HG03439 (cell line): ENCODE measurements at regions not wholly inside any gene's neighbourhood (a gene's known extent, or its start where the extent isn't known, plus 50 kb on each side); places are given as distances from the start of the nearest gene placed in this dataset.

Source experiments
- ATAC-seq: cut with Tn5 transposase; IDR thresholded peaks from one replicate; pipeline ENCODE4 v1.9.1; 2021; ENCODE audit warnings: mild to moderate bottlenecking, moderate library complexity; ENCODE audit not compliant: unreplicated experiment

DNA sequence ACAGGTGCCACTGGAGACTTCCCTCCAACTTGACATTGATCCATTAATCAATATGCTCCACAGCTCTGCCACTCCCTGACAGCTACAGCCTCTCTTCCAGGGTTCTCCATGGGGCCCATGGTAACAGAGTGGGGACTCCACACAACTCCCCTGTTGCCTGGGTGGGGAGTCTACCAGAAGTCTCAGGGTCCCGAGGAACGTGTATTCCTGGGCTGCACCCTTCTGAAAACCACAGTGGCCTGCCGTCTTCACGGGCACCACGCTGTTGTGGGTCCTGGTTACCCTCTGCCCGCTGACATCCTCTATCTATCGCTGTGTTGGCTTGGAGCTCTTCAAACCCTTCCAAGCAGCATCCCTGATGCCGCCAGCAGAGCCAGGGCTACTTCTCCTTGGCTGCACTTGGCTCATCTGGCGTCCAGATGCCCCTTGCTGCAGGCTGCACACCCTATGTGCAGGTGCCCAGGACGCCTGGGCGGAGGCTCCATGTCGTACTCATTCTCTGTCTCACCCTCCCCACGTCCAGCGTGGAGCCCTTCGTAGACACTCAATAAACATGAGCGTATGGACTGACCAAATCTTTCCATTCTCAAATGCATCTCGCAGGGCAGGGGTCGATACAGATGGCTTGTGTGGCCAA is 1341.8 kb downstream of the TBC1D22A start:
- ATAC-seq, result no peak

GRCh38 chr22:48103126-48103875 is 1340.9 kb downstream of the TBC1D22A start:
- ATAC-seq, result no peak

GRCh38 chr22:48102581-48102980 is 1340.1 kb downstream of the TBC1D22A start:
- no peak for ATAC-seq

DNA sequence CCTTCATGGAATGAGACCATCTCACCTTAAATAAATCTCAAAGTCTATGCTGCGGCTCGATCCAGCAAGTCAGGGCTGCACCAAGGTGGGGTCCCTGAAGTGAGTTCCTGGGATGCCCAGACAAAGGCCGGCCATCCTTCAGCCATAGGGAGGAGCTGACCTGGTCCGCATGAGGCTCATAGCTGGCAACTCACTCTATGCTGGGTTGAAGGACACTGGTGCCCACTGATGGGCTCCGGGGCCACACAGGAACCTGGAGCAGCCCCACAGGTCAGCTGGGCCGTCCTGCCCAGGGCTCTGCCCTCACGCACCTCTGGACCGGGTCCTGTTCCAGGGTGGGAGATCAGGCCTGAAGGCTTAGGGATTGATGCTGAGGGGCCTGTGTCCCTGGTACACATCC is 1339.3 kb downstream of the TBC1D22A start:
- no peak for ATAC-seq

DNA sequence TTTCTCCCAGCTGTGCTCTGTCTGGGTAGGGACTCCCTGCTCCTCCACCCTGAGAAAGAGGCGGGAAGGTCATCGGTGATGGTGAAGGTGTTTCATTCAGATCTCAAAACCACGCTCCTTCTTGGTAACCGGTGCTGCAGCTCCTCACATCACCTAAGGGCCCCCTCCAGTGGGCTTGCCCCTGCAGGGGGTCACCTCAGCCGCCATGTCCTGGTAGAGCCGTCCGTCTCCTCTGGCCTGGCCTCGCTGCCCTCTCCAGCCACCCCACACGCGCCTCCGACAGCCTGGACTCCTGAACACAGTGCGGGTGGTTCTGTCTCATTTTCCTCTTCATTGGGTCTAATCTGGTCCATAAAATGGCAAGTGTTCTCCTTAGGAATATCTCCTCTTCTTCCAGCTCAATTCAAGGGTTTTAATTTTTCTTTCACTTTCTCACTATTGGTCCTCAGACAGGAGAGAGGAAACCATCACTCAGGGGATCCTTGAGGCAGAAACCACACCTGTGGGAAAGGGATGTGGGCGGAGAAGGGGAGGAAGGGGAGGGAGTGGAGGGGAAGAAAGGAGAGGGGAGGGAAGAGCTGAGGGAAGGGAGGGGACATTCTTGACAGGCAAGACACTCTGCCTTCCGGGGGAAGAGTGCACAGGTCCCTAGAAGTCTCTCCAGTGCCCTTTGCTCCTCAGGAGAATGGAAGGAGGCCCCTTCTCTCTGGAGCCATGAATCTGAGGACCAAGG is 1338.4 kb downstream of the TBC1D22A start:
- ATAC-seq, result no peak

- ATAC-seq, result no peak
Measured at GRCh38 chr22:48099671-48100070, 1337.2 kb downstream of the TBC1D22A start.

GRCh38 chr22:48099251-48099650 is 1336.8 kb downstream of the TBC1D22A start:
- ATAC-seq, result no peak

GRCh38 chr22:48098921-48099245 is 1336.4 kb downstream of the TBC1D22A start:
- no peak for ATAC-seq

- peak; percentile 92 for ATAC-seq
Measured at GRCh38 chr22:48098243-48098920, 1335.9 kb downstream of the TBC1D22A start.

DNA sequence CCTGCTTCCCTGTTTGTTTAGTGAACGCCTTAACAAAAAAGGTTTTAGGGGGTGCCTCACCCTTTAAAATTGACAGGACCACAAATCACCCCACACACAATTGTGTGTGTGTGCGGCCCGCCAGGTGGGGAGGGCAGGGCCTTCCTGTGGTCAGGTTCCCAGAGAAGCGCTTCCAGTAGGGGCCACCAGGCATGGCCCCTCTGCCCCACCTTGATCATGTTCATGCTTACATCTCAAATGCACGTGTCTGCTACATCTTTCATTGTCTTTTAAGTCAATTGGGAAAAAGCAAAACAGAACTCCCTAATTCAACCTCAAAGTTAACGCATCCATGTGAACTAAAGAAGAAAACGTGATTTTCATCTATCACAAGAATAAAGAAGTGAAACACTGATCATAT is 1335.3 kb downstream of the TBC1D22A start:
- ATAC-seq, result no peak

DNA sequence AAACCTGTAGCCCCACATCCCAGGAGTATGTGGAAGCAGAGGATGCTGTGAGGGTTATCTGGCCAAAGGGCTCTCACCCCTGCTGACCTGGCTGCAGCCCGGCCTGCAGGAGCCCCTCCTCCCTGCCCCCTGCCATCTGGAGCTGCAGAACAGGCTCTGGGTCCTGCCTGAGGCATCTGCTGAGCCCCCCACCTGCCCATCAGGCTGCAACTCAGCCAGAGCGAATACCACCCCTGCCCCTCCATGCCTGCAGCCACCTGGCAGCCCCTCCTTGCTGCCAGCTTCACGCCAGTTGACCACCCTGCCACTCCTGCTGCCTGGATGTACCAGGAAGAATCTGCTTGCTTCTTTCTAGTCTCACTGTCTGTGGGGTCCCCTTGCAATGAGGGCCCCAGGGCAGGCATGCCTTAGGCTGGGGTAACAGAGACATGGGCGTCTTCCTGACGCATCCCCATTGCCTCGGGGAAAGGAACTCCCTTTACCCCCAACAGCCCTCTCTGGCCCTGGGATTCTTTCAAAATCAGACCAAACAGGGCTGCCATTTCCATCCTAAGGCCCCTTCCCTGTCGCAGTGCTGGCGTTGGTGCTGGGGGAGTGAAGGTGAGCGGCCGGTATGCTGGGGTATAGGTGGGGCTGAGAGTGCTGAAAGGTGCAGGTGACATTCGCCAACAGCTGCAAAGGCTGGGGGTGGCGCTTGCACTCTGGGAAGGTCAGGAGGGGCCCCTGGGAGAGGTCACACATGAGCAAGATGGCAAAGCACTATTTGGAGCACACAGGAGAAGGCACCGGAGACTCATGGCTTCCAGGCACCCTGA is 1334.6 kb downstream of the TBC1D22A start:
- ATAC-seq, result no peak

- no peak for ATAC-seq
Measured at GRCh38 chr22:48096411-48096810, 1334.0 kb downstream of the TBC1D22A start.

GRCh38 chr22:48093981-48094380 is 1331.5 kb downstream of the TBC1D22A start:
- ATAC-seq, result no peak

DNA sequence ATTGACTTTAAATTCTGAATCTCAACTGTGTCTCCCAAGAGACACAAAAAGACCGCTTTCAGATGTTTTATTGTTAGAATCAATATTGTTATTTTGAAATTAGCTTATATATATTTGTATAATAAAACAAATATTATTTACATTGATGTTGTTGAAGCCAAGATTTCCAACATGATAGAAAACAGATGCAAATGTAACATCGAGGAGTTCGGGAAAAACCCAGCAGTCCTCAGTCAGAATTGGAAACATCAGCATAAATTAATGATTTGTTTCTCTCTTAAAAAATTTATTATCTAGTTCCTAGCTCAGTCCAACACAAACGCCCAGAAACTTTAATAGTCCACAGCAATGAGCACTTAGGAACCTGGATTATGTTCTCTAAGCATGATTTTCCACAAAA is 1330.4 kb downstream of the TBC1D22A start:
- no peak for ATAC-seq

GRCh38 chr22:48091656-48092223 is 1329.3 kb downstream of the TBC1D22A start:
- ATAC-seq, result no peak

DNA sequence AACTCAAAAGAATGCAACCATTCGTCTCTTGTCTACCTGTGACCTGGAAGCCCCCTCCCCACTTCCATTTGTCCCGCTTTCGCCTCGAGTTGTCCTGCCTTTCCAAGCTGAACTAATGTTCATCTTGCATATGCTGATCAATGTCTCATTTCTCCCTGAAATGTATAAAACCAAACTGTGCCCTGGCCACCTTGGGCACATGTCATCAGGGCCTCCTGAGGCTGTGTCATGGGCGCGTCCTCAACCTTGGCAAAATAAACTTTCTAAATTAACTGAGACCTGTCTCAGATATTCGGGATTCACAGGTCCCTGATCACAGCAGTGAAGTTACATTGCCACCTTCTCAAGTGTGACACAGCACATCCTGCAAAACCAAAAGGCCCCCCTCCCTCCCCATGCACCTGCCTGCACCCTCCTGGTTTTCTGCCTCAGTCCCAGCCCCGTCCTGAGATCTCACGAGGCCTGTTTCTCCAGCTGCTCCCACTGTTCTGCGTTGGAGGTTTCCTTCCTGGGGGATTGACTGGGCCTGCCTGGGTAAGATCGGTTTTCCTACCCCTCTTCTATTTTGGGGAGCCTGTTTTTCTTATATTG is 1328.7 kb downstream of the TBC1D22A start:
- ATAC-seq, result no peak

- ATAC-seq, result no peak
Measured at GRCh38 chr22:48090332-48090672, 1327.9 kb downstream of the TBC1D22A start.

DNA sequence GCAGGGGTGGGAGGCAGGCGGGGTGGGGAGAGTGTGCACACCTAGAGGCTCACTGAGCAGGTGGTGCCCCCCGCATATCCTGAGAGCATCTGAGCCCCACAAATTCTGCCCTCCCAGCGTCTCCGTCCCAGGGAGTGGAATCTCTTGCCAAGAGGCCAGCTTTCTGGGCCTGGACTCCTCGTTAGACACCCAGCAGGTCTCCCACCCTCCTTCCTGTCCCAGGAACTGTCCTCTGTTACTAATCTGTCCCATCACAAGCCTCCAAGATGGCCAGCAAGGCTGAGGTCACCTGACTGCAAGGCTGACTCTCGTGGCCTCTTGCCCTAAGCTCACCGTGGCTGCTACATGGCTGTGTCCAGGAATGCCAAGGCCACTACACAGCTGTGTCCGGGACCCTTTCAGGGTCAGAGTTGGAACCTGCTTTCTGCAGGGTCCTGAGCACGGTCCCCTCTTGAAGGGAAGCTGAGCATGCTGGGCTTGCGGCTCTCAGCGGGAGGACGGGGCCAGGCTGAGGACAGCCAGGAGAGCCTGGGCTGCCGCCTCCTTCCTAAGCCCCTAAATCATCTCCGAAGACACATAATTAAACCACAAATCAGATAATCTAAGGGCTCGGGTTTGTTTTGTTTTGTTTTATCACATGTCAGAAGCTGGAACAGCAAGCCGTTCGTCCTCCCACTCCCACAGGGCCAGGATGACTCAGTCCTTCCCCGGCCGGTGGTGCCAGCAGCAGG is 1327.3 kb downstream of the TBC1D22A start:
- ATAC-seq, result no peak

GRCh38 chr22:48088926-48089536 is 1326.6 kb downstream of the TBC1D22A start:
- ATAC-seq, result no peak
